Psoas muscle (tissue), 7 donors: ENCODE measurements at regions not wholly inside any gene's neighbourhood (a gene's known extent, or its start where the extent isn't known, plus 50 kb on each side); places are given as distances from the start of the nearest gene placed in this dataset.
A peak's percentile ranks its signal among the peaks of the same experiment; 100 is the strongest.

Source experiments
- ATAC-seq, 4 donors: fragments of 200-7000 bp; cut with Tn5 transposase; one replicate each; pipeline ENCODE4 v1.9.1; 2020; ENCODE audit warnings: moderate library complexity in 3 of 4, mild to moderate bottlenecking in 2 of 4
- DNase-seq, 2 donors: peaks; one replicate each; pipeline ENCODE4 v3.0.0-alpha.2; 2020
- H3K27ac ChIP-seq: fragments of 200-600 bp; one replicate; pipeline ENCODE4 v1.8.0; 2022
- H3K27me3 ChIP-seq, 3 donors: fragments of 200-600 bp in 1 of 3; one replicate each; pipeline versions ENCODE4 v1.6.1 to v1.8.0; 2013 to 2022; ENCODE audit warnings: low read length in 2 of 3, mild to moderate bottlenecking in 2 of 3, moderate library complexity in 1 of 3; ENCODE audit not compliant: insufficient read depth in 3 of 3
- H3K36me3 ChIP-seq, 2 donors: fragments of 200-600 bp in 1 of 2; one replicate each; pipeline versions ENCODE4 v1.6.1 to v1.8.0; 2013 to 2022; ENCODE audit warnings: low read depth in 1 of 2, mild to moderate bottlenecking in 1 of 2, moderate library complexity in 1 of 2; ENCODE audit not compliant: insufficient read depth in 1 of 2
- H3K4me1 ChIP-seq: fragments of 200-600 bp; one replicate; pipeline ENCODE4 v1.8.0; 2022
- H3K4me3 ChIP-seq: fragments of 200-600 bp; one replicate; pipeline ENCODE4 v1.8.0; 2022; ENCODE audit warnings: mild to moderate bottlenecking
- H3K9me3 ChIP-seq: fragments of 200-600 bp; one replicate; pipeline ENCODE4 v1.8.0; 2022
- WGBS, 3 donors: extraction: QIAGEN DNeasy Blood & Tissue Kit; methylation state at CpG; one replicate each; pipeline versions ENCODE4 v1.1.6 to v1.1.7; 2013; 5-methylcytosine and 5-hydroxymethylcytosine counted together
- intact Hi-C, 2 donors: fragments of 100-400 bp; cut with DNase I; formaldehyde crosslinking; loops; one replicate each; pipeline versions ENCODE4 v1.11.0 to v1.14.2; 2022
- TF ChIP-seq, protein P1 (sequence below): fragments of 200-600 bp; IDR thresholded peaks from one replicate; pipeline ENCODE4 v1.8.0; 2022; ENCODE audit warnings: antibody characterized with exemption
- donor health status: healthy with polysubstance abuse.
- donor health status: DM: no; HTN: no; CAD: no; lungs with moderate emphysema.
- donor health status: Bipolar disorder and iron deficiency.
- donor health status: healthy.
- donor health status: DM: yes; HTN: yes; CAD: no.
- donor health status: DM: no; HTN: no; CAD: no.
- donor health status: DM: yes; HTN: yes; CAD: no.

DNA sequence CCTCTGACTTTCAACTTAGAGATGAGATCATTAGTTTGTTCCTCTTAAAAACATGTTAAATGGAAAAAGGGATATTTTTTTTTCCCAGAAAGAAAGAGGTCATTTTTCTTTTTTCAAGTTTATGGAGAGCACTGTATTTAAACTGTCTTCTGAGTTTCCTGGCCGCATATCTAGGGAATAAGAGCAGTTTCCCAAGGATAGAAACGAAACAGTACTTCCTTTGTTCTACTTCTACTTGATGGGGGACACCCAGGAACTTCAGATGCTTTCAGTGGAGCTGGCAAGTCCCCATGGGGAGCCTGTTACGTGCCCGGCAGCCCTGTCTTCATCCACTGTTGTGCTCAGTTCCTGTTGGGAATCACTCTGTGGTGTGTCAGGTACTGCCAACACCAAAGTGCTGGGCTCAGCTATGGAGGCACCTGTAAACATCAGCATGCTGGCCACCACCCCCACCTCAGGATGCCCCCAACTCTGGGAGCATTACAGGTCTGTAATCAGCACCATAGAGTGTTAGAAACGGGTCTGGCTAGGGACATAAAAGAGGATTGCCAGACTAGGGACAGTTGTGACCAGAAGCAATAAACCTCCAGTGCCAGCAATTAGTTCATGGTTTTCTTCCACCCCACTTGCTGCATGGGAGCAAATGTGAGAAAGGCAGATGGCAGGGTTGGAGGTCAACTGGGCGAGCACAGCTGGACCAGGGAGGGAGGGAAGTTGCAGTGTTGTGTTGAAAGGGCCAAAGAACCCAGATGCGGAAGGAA is 221.7 kb upstream of the ECI2 start:
- ATAC-seq (no peak), DNase-seq (no peak)
- 69 to 79% (median 73%) methylated on average over 7 of the region's 7 CpGs for WGBS, 3 donors
- intact Hi-C loops = loop anchor here in 1 of 2 donors (10.0 kb wide), 2 partner anchors 72 to 418 kb away; partner anchors contain the start of gene CDYL
- H3K4me3 ChIP-seq = no peak overlapping the region
- TF ChIP-seq, protein P1, sequence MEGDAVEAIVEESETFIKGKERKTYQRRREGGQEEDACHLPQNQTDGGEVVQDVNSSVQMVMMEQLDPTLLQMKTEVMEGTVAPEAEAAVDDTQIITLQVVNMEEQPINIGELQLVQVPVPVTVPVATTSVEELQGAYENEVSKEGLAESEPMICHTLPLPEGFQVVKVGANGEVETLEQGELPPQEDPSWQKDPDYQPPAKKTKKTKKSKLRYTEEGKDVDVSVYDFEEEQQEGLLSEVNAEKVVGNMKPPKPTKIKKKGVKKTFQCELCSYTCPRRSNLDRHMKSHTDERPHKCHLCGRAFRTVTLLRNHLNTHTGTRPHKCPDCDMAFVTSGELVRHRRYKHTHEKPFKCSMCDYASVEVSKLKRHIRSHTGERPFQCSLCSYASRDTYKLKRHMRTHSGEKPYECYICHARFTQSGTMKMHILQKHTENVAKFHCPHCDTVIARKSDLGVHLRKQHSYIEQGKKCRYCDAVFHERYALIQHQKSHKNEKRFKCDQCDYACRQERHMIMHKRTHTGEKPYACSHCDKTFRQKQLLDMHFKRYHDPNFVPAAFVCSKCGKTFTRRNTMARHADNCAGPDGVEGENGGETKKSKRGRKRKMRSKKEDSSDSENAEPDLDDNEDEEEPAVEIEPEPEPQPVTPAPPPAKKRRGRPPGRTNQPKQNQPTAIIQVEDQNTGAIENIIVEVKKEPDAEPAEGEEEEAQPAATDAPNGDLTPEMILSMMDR = no peak
- no peaks in the 10 kb centered on the region for H3K27me3 ChIP-seq
- no peaks in the 10 kb centered on the region for H3K9me3 ChIP-seq
- no peaks in the 10 kb centered on the region for H3K36me3 ChIP-seq
- no peak overlapping the region for H3K27ac ChIP-seq
- peaks cover 11% of the 10 kb centered on the region for H3K4me1 ChIP-seq

DNA sequence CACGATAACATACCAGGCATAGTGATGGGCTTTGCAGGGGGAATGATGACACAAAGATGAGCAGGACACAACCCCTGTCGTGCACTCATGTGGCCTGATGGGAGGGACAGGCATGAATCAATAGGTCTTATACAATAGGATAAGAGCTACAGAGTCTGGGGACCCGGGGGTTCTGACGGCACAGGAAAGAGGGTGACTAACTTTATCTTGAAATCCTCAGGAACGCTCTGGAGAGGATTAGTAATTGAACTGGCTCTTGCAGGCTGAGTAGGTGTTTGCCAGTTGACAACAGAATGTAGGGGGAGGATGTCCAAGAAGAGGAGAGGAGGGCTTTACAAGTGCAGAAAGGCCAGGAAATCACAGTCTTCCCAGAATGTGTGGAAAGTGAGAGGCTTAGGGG is 219.9 kb upstream of the ECI2 start:
- H3K9me3 ChIP-seq = no peaks in the 10 kb centered on the region
- H3K4me3 ChIP-seq = no peak overlapping the region
- H3K36me3 ChIP-seq = no peaks in the 10 kb centered on the region
- H3K27me3 ChIP-seq = no peaks in the 10 kb centered on the region
- no peak overlapping the region for H3K27ac ChIP-seq
- ATAC-seq (no peak), DNase-seq (no peak)
- intact Hi-C loops = loop anchor here in 1 of 2 donors (10.0 kb wide), 2 partner anchors 70 to 420 kb away; partner anchors contain the start of gene CDYL
- 49 to 55% (median 50%) methylated on average over 5 of the region's 5 CpGs for WGBS, 3 donors
- H3K4me1 ChIP-seq = peaks cover 19% of the 10 kb centered on the region
- TF ChIP-seq, protein P1 = no peak

DNA sequence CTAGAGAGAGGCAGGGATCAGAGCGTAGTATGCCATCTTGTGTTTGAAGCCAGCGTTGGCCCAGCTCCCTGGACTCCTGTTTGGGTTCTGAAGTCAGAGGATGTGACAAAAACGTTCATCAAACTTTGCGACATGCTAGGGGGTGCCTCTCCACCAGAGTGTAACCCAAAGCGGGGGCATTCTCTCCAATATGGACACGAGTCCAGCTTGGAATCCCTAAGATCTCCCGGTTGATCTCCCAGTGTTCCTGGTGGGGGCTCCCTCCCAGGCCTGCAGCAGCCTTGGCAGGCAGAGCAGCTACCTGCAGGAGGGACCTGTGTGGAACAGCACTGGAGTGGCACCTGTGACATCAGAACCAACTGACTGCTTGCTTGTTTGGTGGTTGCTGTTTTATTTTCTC is 218.8 kb upstream of the ECI2 start:
- H3K27ac ChIP-seq = no peak overlapping the region
- H3K36me3 ChIP-seq = no peaks in the 10 kb centered on the region
- peaks cover 12% of the 10 kb centered on the region for H3K4me1 ChIP-seq
- WGBS, 3 donors = 86 to 89% (median 87%) methylated on average over 7 of the region's 7 CpGs
- DNase-seq = no peak
- H3K27me3 ChIP-seq = no peaks in the 10 kb centered on the region
- ATAC-seq = no peak
- no peaks in the 10 kb centered on the region for H3K9me3 ChIP-seq
- TF ChIP-seq, protein P1 = no peak
- H3K4me3 ChIP-seq = no peak overlapping the region
- intact Hi-C loops = loop anchor here (5.0 to 10.0 kb wide), 4 partner anchors 69 to 421 kb away; partner anchors contain the start of gene CDYL (in 1 of the 2)

DNA sequence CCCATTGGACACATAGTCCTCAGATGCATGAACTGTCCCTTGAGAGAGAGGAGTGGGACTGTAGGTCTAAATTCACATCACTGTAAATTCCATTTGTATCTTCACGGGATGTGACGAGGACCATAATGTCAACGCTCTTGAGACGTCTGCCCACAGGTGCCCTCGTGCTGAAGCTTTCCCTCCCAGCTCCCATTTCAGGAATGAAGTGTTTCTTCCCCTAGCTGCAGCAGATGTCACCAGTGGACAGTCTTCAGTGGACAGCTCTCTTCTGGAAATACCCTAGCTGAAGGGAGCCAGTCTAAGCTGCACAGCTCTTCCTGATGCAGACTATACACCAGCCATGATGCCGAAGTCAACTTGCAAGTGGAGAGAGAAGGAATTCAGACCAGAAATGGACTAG is 217.4 kb upstream of the ECI2 start:
- 36 to 72% (median 49%) methylated on average over 6 of the region's 6 CpGs for WGBS, 3 donors

More for the DNA sequence above, 217.4 kb upstream of the ECI2 start:
- H3K9me3 ChIP-seq = no peaks in the 10 kb centered on the region
- ATAC-seq (peak; percentile 35 to 62 (median 55)), DNase-seq (no peak)
- no peaks in the 10 kb centered on the region for H3K27me3 ChIP-seq
- peaks cover 8% of the 10 kb centered on the region for H3K4me1 ChIP-seq
- peak overlapping the region; percentile 91 for H3K27ac ChIP-seq
- intact Hi-C loops = loop anchor here (5.0 to 10.0 kb wide), 4 partner anchors 68 to 422 kb away; partner anchors contain the start of gene CDYL (in 1 of the 2)
- H3K36me3 ChIP-seq = no peaks in the 10 kb centered on the region
- no peak overlapping the region for H3K4me3 ChIP-seq
- TF ChIP-seq, protein P1 = no peak
